GM23248 (cell line): ENCODE measurements at regions not wholly inside any gene's neighbourhood (a gene's known extent, or its start where the extent isn't known, plus 50 kb on each side); places are given as distances from the start of the nearest gene placed in this dataset.

Experiments
- EZH2 ChIP-seq: fragments of 200-600 bp; sonication (generic); IDR thresholded peaks from 2 replicates; pipeline ENCODE4 v1.6.1; 2018; ENCODE audit warnings: antibody characterized with exemption, mild to moderate bottlenecking; ENCODE audit not compliant: insufficient read depth, poor library complexity, severe bottlenecking
- EZH2phosphoT487 ChIP-seq: fragments of 200-600 bp; sonication (generic); IDR thresholded peaks from 2 replicates; pipeline ENCODE4 v1.6.1; 2018; ENCODE audit warnings: antibody characterized with exemption, moderate library complexity, mild to moderate bottlenecking, low read depth; ENCODE audit not compliant: insufficient read depth

GRCh38 chr10:89921403-89921802, 220.0 kb downstream of the KIF20B start:
- no peak for TF ChIP-seq EZH2
- no peak for TF ChIP-seq EZH2phosphoT487
